A172 (cell line): ENCODE measurements at regions not wholly inside any gene's neighbourhood (a gene's known extent, or its start where the extent isn't known, plus 50 kb on each side); places are given as distances from the start of the nearest gene placed in this dataset.

Source experiments
- DNase-seq: peaks from one replicate; pipeline ENCODE4 v3.0.0-alpha.2; 2015; ENCODE audit warnings: low spot score

GRCh38 chr16:6672507-6672906 is 660.1 kb upstream of the RBFOX1 start:
- no peak for DNase-seq

- DNase-seq = no peak
Observed at GRCh38 chr16:6667393-6667792, 665.3 kb upstream of the RBFOX1 start.

- DNase-seq = no peak
Observed at GRCh38 chr16:6665126-6665525, 667.5 kb upstream of the RBFOX1 start.

DNA sequence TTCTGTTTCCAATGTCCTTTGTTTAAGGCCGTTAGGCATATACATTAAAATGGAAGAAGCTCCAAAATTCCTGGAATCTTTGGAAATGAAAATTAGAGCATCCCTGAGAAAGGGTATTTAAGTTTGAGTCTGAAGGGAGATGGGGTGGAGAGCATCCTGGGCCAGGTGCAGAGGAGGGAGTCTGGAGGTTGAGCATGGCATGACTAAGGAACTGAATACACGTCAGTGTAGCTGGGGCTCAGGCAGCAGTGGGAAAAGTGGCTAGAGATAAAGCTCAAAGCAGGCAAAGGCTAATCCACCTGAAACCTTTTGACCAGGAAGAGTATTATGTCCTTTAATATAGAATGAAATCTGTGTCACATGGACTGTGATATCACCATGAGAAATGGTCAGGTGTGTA is 669.0 kb upstream of the RBFOX1 start:
- DNase-seq = no peak

DNA sequence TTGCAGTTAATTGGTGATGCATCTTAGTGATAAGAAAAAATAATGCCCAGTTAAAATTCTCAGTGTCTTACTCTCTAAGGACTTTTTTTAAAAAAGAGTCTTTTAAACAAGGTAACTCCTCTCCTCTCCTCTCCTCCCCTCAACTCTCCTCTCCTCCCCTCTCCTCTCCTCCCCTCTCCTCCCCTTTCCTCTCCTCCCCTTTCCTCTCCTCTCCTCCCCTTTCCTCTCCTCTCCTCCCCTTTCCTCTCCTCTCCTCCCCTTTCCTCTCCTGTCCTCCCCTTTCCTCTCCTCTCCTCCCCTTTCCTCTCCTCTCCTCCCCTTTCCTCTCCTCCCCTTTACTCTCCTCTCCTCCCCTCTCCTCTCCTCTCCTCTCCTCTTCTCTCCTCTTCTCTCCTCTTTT is 675.9 kb upstream of the RBFOX1 start:
- no peak for DNase-seq

GRCh38 chr16:6646891-6647290 is 685.8 kb upstream of the RBFOX1 start:
- no peak for DNase-seq

- DNase-seq = no peak
Observed at GRCh38 chr16:6645768-6646568, 686.7 kb upstream of the RBFOX1 start.

GRCh38 chr16:6644916-6645315 is 687.7 kb upstream of the RBFOX1 start:
- DNase-seq = no peak

GRCh38 chr16:6643080-6643686 is 689.5 kb upstream of the RBFOX1 start:
- DNase-seq = peak; percentile 45

DNA sequence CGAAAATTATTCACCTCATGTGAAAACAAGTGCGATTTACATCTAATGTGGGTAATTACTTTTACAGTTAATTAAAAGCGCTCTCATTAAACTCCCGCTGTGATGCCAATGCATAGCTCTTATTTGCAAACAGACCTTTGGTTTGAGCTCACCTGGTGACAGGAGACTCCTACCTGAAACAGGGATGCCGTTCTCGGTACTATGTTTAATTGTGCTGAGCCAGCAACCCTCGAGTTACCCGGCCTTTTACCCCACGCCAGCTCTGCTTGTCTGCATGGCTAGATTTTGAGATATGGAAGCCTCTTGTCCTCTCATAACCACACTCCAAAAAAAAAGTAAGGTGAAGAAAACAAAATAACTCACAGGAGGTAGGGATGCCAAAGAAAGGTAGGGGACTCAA is 690.4 kb upstream of the RBFOX1 start:
- no peak for DNase-seq

GRCh38 chr16:6641091-6641490 is 691.6 kb upstream of the RBFOX1 start:
- no peak for DNase-seq

DNA sequence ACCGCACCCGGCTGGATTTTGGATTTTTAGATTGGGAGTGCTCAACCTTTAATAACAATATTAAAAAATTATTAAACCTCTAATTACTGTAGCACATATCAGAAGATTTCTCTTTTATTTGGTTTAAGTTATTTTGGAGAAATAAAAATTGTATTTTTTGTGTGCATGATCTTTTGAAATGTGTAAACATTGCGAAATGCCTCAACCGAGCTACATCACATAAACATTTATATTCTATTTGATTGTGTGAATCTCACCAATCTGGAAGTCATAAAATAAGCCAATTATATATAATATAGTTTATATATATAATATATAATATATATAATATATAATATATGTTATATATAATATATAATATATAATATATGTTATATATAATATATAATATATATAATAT is 696.2 kb upstream of the RBFOX1 start:
- no peak for DNase-seq

DNA sequence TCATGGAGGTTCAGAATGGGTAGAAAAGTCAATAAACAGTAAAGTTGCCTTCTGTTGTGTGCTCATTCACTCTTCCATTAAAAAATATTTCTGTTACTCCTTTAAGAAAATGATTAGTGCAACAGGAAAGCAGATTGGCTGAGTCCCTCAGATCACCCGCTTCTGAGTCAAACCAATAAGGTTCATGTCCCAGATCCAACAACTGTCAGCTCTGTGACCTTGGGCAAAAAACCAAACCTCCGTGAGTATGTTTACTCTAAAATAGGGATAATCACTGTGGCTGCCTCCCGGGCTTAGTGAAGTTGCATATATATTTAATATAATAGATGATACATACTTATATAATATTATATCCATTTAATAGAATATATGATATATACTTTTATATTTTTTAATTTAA is 698.5 kb upstream of the RBFOX1 start:
- DNase-seq = no peak

- DNase-seq = no peak
Observed at GRCh38 chr16:6633456-6633855, 699.2 kb upstream of the RBFOX1 start.

- no peak for DNase-seq
Observed at GRCh38 chr16:6629110-6629509, 703.5 kb upstream of the RBFOX1 start.

DNA sequence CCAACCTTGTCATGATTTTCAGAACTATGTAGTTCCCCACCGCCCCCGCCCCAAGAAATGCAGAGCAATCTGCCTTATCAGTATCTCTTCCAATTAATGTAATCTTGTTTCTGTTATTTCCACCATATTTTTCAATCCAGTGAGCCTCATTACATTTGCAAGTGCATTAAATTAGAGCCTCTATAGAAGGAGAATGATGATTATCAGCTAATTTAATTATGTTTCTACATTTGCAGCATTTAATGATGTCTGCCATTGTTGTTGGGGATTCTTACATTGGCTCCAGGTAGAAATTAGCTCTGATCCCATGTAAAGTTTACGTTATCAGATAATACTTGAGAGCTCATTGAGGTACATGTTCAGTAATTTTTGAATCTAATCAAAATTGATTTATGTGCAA is 707.0 kb upstream of the RBFOX1 start:
- DNase-seq = no peak

GRCh38 chr16:6618874-6619273 is 713.8 kb upstream of the RBFOX1 start:
- no peak for DNase-seq

DNA sequence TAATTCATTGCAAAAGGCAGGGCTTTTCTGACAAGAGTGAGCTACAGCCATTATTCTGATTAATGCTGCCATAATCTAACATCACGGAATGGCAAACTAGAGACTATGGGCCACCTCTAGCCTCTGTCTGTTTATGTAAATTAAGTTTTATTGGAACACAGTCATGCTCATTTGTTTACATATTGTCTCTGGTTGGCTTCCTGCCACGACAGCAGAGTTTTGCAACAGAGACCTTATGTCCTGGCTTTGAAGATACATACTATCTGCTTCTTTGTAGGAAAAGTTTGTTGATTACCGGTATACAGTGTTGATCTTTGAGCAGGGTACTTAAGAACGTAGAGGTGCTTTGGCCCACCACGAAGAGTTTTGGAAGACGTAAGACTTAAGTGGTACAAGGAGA is 715.9 kb upstream of the RBFOX1 start:
- no peak for DNase-seq

DNA sequence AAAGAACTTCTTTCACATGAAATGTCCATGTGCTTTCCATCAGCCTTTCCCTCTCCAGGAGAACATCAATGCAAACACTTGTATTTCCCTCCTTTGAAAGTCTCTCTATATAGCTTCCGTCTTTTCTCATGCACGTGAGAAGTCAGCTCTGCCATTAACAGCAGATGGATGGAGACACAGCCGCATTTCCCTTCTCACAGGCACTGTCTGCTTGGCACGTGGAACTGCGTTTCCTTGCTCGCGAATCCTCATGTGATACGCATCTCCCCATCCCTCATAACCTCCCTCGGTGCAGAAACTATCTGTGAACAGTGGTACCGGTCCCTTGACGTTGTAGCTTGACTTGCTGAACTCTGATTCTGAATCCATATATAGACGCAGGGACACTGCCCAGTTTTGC is 717.0 kb upstream of the RBFOX1 start:
- DNase-seq = no peak

DNA sequence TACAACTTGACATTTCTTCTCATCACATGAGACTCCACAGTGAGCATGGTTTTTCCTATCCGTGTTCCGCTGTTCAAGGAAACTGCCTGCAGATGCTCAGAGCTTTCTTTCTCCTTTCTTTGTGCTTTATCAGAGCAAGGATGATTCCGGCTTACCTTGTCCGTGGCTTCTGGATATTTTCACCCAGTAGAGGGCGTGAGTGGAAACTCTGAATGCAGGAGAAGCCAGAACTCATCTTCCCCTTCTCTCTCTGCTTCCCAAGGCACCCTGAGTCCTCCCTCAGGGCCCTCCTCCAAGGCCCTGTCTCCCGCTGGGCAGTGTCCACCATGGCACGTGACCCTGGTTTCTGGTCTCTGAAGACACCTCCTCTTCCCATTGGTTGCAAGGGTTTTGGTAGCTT is 721.1 kb upstream of the RBFOX1 start:
- no peak for DNase-seq

GRCh38 chr16:6605490-6605889 is 727.2 kb upstream of the RBFOX1 start:
- no peak for DNase-seq

DNA sequence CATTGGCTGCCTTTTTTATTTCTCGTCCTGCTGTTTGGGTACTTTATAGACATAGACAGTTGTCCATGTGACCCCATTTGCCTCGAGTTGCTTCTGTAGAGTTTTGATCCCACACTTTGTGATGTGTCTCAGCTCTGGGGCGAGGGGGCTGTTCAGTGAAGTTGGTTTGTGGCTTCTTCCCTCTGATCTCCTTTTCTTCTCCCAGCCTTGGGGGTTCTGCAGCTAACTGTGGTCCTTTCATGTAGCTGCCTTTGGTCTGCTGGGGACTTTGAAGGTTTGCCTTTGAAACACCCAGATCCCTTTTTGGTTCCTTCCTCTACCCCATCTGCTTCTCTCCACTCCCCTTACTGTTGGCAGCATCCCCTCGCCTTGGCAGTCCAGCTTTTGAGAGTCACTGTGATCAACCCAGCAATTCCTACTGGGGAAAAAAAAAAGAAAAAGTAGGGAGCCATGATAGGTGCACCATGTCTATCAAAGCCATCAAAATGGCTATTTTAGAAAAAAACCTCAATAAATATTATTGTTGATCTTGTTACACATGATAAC is 728.8 kb upstream of the RBFOX1 start:
- no peak for DNase-seq

DNA sequence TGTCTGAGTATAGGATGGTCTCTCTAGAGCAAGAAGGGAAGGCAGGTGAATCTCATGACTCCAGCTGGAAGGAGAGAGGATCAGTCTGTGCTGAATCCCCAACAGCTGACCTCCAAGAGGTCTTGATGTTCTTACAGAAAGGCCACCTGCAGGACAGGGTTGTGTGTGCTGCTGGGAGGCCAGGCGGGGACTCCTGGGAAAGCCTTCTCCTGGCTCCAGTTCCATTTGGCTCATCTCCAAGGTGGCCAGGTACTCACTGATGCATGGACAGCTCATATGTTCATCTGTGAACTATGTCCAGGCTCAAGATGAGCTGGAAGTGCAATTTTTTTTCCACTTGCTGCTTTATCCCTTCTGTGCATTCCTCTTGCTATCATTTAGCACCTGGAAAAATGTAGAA is 730.2 kb upstream of the RBFOX1 start:
- DNase-seq = no peak

GRCh38 chr16:6600167-6600566 is 732.5 kb upstream of the RBFOX1 start:
- no peak for DNase-seq
